ENCODE measurements at regions not wholly inside any gene's neighbourhood (a gene's known extent, or its start where the extent isn't known, plus 50 kb on each side); places are given as distances from the start of the nearest gene placed in this dataset.
A peak's percentile ranks its signal among the peaks of the same experiment; 100 is the strongest.

- no peak overlapping the region for H2BK5ac ChIP-seq (ENCODE audit: low read length)
- H3K79me1 ChIP-seq (ENCODE audit: low read depth, low read length), result no peaks in the 10 kb centered on the region
- no peak overlapping the region for H3K27ac ChIP-seq (replicated peaks; ENCODE audit: low read length)
- no peak overlapping the region for H3K4me3 ChIP-seq (ENCODE audit: low read length in 2 of 2)
- H2BK12ac ChIP-seq (ENCODE audit: low read length), result no peak overlapping the region
- H4K8ac ChIP-seq (ENCODE audit: low read depth, low read length), result no peak overlapping the region
- H3K4me2 ChIP-seq (ENCODE audit: insufficient read depth, low read length, poor library complexity, severe bottlenecking), result no peak overlapping the region
- no peak overlapping the region for H3K23ac ChIP-seq (ENCODE audit: low read depth, low read length, poor library complexity)
- H3K36me3 ChIP-seq (replicated peaks in 1 of 2; ENCODE audit: control insufficient read depth in 2 of 2, insufficient read depth in 2 of 2, low read length in 2 of 2), result no peaks in the 10 kb centered on the region
- no peaks in the 10 kb centered on the region for H3K27me3 ChIP-seq (ENCODE audit: control insufficient read depth in 3 of 3, insufficient read depth in 3 of 3, low read depth in 1 of 3, low read length in 3 of 3)
- H3K18ac ChIP-seq (ENCODE audit: low read length), result no peak overlapping the region
- H2AK5ac ChIP-seq (ENCODE audit: low read depth, low read length), result no peak overlapping the region
- H3K4me1 ChIP-seq (ENCODE audit: control insufficient read depth in 2 of 2, insufficient read depth in 1 of 2, low read depth in 1 of 2, low read length in 2 of 2), result no peaks in the 10 kb centered on the region
- WGBS, 2 donors (ENCODE audit: extremely low coverage in 2 of 2, insufficient read length in 2 of 2, insufficient replicate concordance in 1 of 2), result no CpG with 5 or more reads among the region's 3 CpGs
- no peak overlapping the region for H4K91ac ChIP-seq (ENCODE audit: low read depth, low read length, poor library complexity)
- no peak for DNase-seq (ENCODE audit: low spot score)
- no peak overlapping the region for H2AFZ ChIP-seq (ENCODE audit: low read length)
- no peak overlapping the region for H3K9ac ChIP-seq (ENCODE audit: low read depth, low read length, poor library complexity)
- H2BK15ac ChIP-seq (ENCODE audit: low read length), result no peak overlapping the region
- no peak overlapping the region for H3K14ac ChIP-seq (ENCODE audit: low read length)
- no peak overlapping the region for H3K4ac ChIP-seq (ENCODE audit: low read length)
- no peak overlapping the region for H2BK120ac ChIP-seq (ENCODE audit: low read depth, low read length)
- no peaks in the 10 kb centered on the region for H3K9me3 ChIP-seq (replicated peaks in 1 of 2; ENCODE audit: control insufficient read depth in 2 of 2, insufficient read depth in 1 of 2, low read depth in 1 of 2, low read length in 2 of 2)
Observed at GRCh38 chr2:67873916-67874315, 188.9 kb downstream of the C1D start.

GRCh38 chr2:67876176-67876575 lies 186.6 kb downstream of the C1D start:
- no peak for DNase-seq (ENCODE audit: low spot score)
- no peak overlapping the region for H3K27ac ChIP-seq (replicated peaks; ENCODE audit: low read length)
- H2BK12ac ChIP-seq (ENCODE audit: low read length), result no peak overlapping the region
- H3K18ac ChIP-seq (ENCODE audit: low read length), result no peak overlapping the region
- no peak overlapping the region for H3K23ac ChIP-seq (ENCODE audit: low read depth, low read length, poor library complexity)
- no peak overlapping the region for H4K8ac ChIP-seq (ENCODE audit: low read depth, low read length)
- no peaks in the 10 kb centered on the region for H3K79me1 ChIP-seq (ENCODE audit: low read depth, low read length)
- H3K4me2 ChIP-seq (ENCODE audit: insufficient read depth, low read length, poor library complexity, severe bottlenecking), result no peak overlapping the region
- H4K91ac ChIP-seq (ENCODE audit: low read depth, low read length, poor library complexity), result no peak overlapping the region
- no peak overlapping the region for H3K9ac ChIP-seq (ENCODE audit: low read depth, low read length, poor library complexity)
- H3K14ac ChIP-seq (ENCODE audit: low read length), result no peak overlapping the region
- H3K36me3 ChIP-seq (replicated peaks in 1 of 2; ENCODE audit: control insufficient read depth in 2 of 2, insufficient read depth in 2 of 2, low read length in 2 of 2), result no peaks in the 10 kb centered on the region
- no peak overlapping the region for H3K4me3 ChIP-seq (ENCODE audit: low read length in 2 of 2)
- no peak overlapping the region for H2AK5ac ChIP-seq (ENCODE audit: low read depth, low read length)
- no peaks in the 10 kb centered on the region for H3K27me3 ChIP-seq (ENCODE audit: control insufficient read depth in 3 of 3, insufficient read depth in 3 of 3, low read depth in 1 of 3, low read length in 3 of 3)
- no peak overlapping the region for H2BK5ac ChIP-seq (ENCODE audit: low read length)
- H2BK15ac ChIP-seq (ENCODE audit: low read length), result no peak overlapping the region
- H3K9me3 ChIP-seq (replicated peaks in 1 of 2; ENCODE audit: control insufficient read depth in 2 of 2, insufficient read depth in 1 of 2, low read depth in 1 of 2, low read length in 2 of 2), result no peaks in the 10 kb centered on the region
- H3K4me1 ChIP-seq (ENCODE audit: control insufficient read depth in 2 of 2, insufficient read depth in 1 of 2, low read depth in 1 of 2, low read length in 2 of 2), result peaks cover 0 to 4% of the 10 kb centered on the region in 2 donors
- no CpG with 5 or more reads among the region's 3 CpGs for WGBS, 2 donors (ENCODE audit: extremely low coverage in 2 of 2, insufficient read length in 2 of 2, insufficient replicate concordance in 1 of 2)
- H2AFZ ChIP-seq (ENCODE audit: low read length), result no peak overlapping the region
- no peak overlapping the region for H2BK120ac ChIP-seq (ENCODE audit: low read depth, low read length)
- no peak overlapping the region for H3K4ac ChIP-seq (ENCODE audit: low read length)

GRCh38 chr2:67877301-67877700 lies 185.5 kb downstream of the C1D start:
- no peak overlapping the region for H2AFZ ChIP-seq (ENCODE audit: low read length)
- no peak overlapping the region for H2BK120ac ChIP-seq (ENCODE audit: low read depth, low read length)
- H4K8ac ChIP-seq (ENCODE audit: low read depth, low read length), result no peak overlapping the region
- no peak overlapping the region for H3K4ac ChIP-seq (ENCODE audit: low read length)
- H3K4me2 ChIP-seq (ENCODE audit: insufficient read depth, low read length, poor library complexity, severe bottlenecking), result no peak overlapping the region
- H3K14ac ChIP-seq (ENCODE audit: low read length), result no peak overlapping the region
- H3K18ac ChIP-seq (ENCODE audit: low read length), result peak overlapping the region; percentile 4
- H3K4me1 ChIP-seq (ENCODE audit: control insufficient read depth in 2 of 2, insufficient read depth in 1 of 2, low read depth in 1 of 2, low read length in 2 of 2), result peaks cover 0 to 4% of the 10 kb centered on the region in 2 donors
- H2BK15ac ChIP-seq (ENCODE audit: low read length), result no peak overlapping the region
- no peak overlapping the region for H3K23ac ChIP-seq (ENCODE audit: low read depth, low read length, poor library complexity)
- no peak for DNase-seq (ENCODE audit: low spot score)
- H3K36me3 ChIP-seq (replicated peaks in 1 of 2; ENCODE audit: control insufficient read depth in 2 of 2, insufficient read depth in 2 of 2, low read length in 2 of 2), result no peaks in the 10 kb centered on the region
- WGBS, 2 donors (ENCODE audit: extremely low coverage in 2 of 2, insufficient read length in 2 of 2, insufficient replicate concordance in 1 of 2), result no CpG with 5 or more reads among the region's 3 CpGs
- no peak overlapping the region for H2AK5ac ChIP-seq (ENCODE audit: low read depth, low read length)
- no peak overlapping the region for H3K9ac ChIP-seq (ENCODE audit: low read depth, low read length, poor library complexity)
- no peak overlapping the region for H3K27ac ChIP-seq (replicated peaks; ENCODE audit: low read length)
- H3K4me3 ChIP-seq (ENCODE audit: low read length in 2 of 2), result no peak overlapping the region
- H4K91ac ChIP-seq (ENCODE audit: low read depth, low read length, poor library complexity), result no peak overlapping the region
- H3K27me3 ChIP-seq (ENCODE audit: control insufficient read depth in 3 of 3, insufficient read depth in 3 of 3, low read depth in 1 of 3, low read length in 3 of 3), result no peaks in the 10 kb centered on the region
- no peaks in the 10 kb centered on the region for H3K9me3 ChIP-seq (replicated peaks in 1 of 2; ENCODE audit: control insufficient read depth in 2 of 2, insufficient read depth in 1 of 2, low read depth in 1 of 2, low read length in 2 of 2)
- H2BK12ac ChIP-seq (ENCODE audit: low read length), result no peak overlapping the region
- no peaks in the 10 kb centered on the region for H3K79me1 ChIP-seq (ENCODE audit: low read depth, low read length)
- H2BK5ac ChIP-seq (ENCODE audit: low read length), result no peak overlapping the region

DNA sequence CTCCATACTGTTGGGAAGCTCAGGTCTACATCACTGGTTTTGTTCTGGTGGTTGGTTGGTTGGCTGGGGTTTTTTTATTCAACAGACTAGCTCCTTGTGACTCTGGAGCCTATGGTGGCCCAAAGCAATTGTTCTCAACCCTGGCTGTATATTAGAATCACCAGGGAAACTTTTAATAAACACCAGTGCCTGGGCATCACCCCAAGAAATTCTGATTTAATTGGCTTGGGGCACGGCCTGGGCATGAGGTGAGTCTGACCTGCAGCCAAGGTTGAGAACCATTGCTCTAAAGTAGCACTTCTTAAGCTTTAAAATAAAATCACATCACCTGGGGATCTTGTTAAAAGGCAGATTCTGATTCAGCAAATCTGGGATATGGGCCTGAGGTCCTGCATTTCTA lies 184.1 kb downstream of the C1D start:
- no peak overlapping the region for H2BK15ac ChIP-seq (ENCODE audit: low read length)
- H2BK5ac ChIP-seq (ENCODE audit: low read length), result no peak overlapping the region
- no peaks in the 10 kb centered on the region for H3K27me3 ChIP-seq (ENCODE audit: control insufficient read depth in 3 of 3, insufficient read depth in 3 of 3, low read depth in 1 of 3, low read length in 3 of 3)
- H3K14ac ChIP-seq (ENCODE audit: low read length), result no peak overlapping the region
- H3K4me3 ChIP-seq (ENCODE audit: low read length in 2 of 2), result no peak overlapping the region
- no peak overlapping the region for H4K8ac ChIP-seq (ENCODE audit: low read depth, low read length)
- no peak overlapping the region for H3K18ac ChIP-seq (ENCODE audit: low read length)
- DNase-seq (ENCODE audit: low spot score), result no peak
- no peak overlapping the region for H4K91ac ChIP-seq (ENCODE audit: low read depth, low read length, poor library complexity)
- no peak overlapping the region for H2AFZ ChIP-seq (ENCODE audit: low read length)
- H3K4me2 ChIP-seq (ENCODE audit: insufficient read depth, low read length, poor library complexity, severe bottlenecking), result no peak overlapping the region
- H3K36me3 ChIP-seq (replicated peaks in 1 of 2; ENCODE audit: control insufficient read depth in 2 of 2, insufficient read depth in 2 of 2, low read length in 2 of 2), result no peaks in the 10 kb centered on the region
- no peaks in the 10 kb centered on the region for H3K9me3 ChIP-seq (replicated peaks in 1 of 2; ENCODE audit: control insufficient read depth in 2 of 2, insufficient read depth in 1 of 2, low read depth in 1 of 2, low read length in 2 of 2)
- H3K79me1 ChIP-seq (ENCODE audit: low read depth, low read length), result no peaks in the 10 kb centered on the region
- no peak overlapping the region for H3K4ac ChIP-seq (ENCODE audit: low read length)
- H2BK120ac ChIP-seq (ENCODE audit: low read depth, low read length), result no peak overlapping the region
- WGBS, 2 donors (ENCODE audit: extremely low coverage in 2 of 2, insufficient read length in 2 of 2, insufficient replicate concordance in 1 of 2), result no CpG with 5 or more reads among the region's 1 CpG
- peaks cover 0 to 4% of the 10 kb centered on the region in 2 donors for H3K4me1 ChIP-seq (ENCODE audit: control insufficient read depth in 2 of 2, insufficient read depth in 1 of 2, low read depth in 1 of 2, low read length in 2 of 2)
- no peak overlapping the region for H3K9ac ChIP-seq (ENCODE audit: low read depth, low read length, poor library complexity)
- no peak overlapping the region for H2AK5ac ChIP-seq (ENCODE audit: low read depth, low read length)
- no peak overlapping the region for H3K27ac ChIP-seq (replicated peaks; ENCODE audit: low read length)
- no peak overlapping the region for H3K23ac ChIP-seq (ENCODE audit: low read depth, low read length, poor library complexity)
- no peak overlapping the region for H2BK12ac ChIP-seq (ENCODE audit: low read length)
